D721Med (cell line): ENCODE measurements at regions not wholly inside any gene's neighbourhood (a gene's known extent, or its start where the extent isn't known, plus 50 kb on each side); places are given as distances from the start of the nearest gene placed in this dataset.

Source experiments
- DNase-seq: peaks from one replicate; pipeline ENCODE4 v3.0.0; 2011; ENCODE audit warnings: low spot score; ENCODE audit not compliant: insufficient read length
- FAIRE-seq: peaks from 2 replicates; lab custom pipeline; 2011; peaks lifted over from hg19 to GRCh38; lab: Jason Lieb, UNC
- TF ChIP-seq, protein P1 (sequence below): IDR thresholded peaks from 2 replicates; pipeline ENCODE4 v1.5.1; 2012; ENCODE audit warnings: mild to moderate bottlenecking, control low read depth; ENCODE audit not compliant: insufficient read depth; ENCODE audit errors: missing control alignments

DNA sequence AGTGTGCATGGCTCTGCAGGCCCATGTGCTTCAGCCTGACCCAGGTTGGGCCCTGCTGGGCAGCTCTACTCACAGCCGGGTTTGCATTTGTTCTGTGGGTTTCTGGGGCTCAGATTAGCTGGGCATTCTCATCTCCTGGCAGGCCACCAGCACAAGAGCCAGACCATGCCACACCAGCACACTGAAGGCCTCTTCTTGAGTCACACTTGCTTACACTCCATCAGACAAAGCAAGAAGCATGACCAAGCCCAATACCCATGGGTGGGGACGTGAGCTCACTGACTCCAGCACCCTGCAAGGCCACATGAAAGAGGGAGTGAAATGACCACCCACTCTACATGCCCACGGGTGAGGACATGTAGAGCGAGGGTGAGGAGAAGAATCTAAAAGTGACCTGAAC is 257.8 kb upstream of the PPP2R2D start:
- FAIRE-seq (no peak), DNase-seq (no peak)
- TF ChIP-seq, protein P1, sequence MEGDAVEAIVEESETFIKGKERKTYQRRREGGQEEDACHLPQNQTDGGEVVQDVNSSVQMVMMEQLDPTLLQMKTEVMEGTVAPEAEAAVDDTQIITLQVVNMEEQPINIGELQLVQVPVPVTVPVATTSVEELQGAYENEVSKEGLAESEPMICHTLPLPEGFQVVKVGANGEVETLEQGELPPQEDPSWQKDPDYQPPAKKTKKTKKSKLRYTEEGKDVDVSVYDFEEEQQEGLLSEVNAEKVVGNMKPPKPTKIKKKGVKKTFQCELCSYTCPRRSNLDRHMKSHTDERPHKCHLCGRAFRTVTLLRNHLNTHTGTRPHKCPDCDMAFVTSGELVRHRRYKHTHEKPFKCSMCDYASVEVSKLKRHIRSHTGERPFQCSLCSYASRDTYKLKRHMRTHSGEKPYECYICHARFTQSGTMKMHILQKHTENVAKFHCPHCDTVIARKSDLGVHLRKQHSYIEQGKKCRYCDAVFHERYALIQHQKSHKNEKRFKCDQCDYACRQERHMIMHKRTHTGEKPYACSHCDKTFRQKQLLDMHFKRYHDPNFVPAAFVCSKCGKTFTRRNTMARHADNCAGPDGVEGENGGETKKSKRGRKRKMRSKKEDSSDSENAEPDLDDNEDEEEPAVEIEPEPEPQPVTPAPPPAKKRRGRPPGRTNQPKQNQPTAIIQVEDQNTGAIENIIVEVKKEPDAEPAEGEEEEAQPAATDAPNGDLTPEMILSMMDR, result no peak

DNA sequence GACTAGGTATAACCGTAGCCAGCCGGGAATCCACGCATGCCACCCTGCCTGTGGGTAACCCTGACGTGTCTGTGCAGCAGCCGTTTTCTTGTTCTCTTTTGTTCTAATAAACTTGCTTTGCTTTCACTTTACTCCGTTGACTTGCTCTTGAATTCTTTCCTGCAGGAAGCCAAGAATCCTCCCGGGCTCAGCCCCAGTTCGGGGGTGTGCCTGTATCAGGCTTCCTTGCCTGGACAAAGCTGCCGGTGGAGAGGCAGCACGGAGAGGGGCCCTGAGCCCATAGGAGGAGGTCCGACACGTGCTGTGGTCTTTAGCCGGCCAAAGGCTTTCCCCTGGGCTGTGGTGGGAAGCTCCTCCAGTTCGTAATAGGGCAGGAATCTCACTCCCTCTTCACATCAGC is 256.5 kb upstream of the PPP2R2D start:
- TF ChIP-seq, protein P1, result no peak
- DNase-seq (no peak), FAIRE-seq (no peak)

DNA sequence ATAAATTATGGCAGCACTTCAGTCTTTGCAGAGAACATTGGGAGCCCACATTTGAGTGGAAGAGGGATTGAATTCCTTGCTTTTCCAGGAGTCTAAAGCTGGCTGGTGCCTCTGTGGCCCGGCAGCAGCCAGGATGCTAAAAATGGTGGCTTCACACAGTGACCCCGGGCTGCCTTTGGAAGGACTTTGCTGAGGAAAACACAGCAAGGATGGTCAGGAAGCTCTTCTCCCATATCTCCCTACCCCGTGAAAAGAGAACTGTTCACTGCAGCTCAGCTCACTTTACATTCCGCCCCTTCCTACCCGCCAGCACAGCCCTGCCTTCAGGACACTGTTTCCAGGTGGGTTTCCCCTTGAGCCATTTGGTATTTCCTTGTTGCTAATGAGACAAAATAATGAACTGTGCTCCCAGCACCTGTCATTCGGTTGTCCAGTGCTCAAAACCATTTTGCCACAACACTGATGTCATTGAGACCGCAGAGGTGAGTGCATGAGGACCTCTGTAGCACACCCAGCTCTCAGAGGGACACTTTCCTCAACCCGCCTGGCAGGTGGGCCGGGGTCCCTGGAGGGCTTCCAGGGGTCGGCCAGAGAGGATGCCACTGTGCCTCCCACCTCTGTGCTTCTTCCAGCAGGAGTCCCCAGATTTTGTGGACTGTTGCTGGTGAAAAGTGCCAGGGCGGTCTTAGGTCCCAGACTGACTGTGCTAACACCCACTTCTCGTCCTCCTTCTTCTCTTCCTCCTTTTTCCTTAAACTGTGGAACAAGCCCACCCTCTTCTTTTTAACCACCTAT is 255.7 kb upstream of the PPP2R2D start:
- TF ChIP-seq, protein P1, result no peak
- FAIRE-seq (no peak), DNase-seq (no peak)

DNA sequence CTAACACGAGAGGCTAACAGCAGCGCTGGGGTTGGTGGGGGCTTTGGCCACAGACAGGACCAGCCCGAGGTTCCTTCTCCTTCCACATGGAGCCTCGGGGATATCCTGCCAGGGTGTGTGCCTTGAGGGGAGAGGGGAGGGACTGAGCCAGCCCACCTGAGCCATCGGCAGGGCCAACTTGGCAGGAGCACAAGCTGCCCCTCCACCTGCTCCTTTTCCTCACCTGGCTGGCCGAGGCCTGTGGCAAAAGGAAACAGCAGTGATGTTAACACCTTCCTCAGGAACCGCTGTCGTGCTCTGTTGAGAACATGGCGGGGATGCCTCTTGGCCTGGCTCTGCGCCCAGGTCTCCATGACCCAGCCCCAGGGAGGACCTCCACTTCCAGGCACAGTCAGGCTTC is 255.1 kb upstream of the PPP2R2D start:
- FAIRE-seq (no peak), DNase-seq (no peak)
- TF ChIP-seq, protein P1, result no peak

DNA sequence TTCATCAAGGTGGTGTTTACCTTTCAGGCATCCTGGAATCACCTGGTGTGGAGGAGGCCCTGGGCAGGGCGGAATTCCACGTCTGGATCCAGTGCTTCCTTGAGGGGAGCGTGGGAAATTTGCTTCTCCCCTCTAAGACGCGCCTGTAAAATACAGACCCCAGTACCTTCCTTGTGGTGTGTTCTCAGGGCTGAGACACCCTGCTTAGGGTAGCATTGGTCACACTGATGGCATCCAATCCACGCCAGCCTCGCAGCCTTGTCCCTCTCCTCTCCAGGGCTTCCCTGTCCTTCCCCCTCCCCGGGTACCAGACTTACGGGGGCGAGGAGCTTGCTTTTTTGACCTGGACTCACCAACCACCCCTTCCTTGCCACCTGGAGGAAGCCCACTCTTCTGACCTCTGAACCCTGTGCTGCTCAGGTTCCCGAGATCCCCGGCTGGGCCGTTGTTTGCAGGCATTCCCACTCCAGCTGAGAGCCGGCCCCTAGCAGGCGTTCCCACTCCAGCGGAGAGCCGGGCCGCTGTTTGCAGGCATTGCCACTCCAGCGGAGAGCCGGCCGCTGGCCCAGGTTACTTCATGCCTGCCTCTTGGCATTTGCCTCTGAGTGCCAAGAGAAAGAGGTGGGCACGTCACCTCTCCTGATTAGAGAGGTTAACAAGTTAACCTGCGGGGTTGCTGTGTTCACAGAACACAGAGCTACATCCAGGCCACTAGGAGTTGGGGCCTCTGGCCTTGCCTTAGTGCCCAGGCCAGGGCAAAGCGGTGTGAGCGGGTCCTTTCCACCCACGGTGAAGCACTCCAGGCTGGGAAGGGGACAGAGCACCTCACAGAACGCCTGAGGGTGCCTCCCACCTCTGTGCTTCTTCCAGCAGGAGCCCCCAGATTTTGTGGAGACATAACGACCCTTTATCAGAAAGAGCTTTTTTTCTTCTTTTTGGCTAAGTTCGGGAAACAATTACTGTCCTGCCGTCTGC is 254.0 kb upstream of the PPP2R2D start:
- DNase-seq (no peak), FAIRE-seq (no peak)
- TF ChIP-seq, protein P1, result no peak

DNA sequence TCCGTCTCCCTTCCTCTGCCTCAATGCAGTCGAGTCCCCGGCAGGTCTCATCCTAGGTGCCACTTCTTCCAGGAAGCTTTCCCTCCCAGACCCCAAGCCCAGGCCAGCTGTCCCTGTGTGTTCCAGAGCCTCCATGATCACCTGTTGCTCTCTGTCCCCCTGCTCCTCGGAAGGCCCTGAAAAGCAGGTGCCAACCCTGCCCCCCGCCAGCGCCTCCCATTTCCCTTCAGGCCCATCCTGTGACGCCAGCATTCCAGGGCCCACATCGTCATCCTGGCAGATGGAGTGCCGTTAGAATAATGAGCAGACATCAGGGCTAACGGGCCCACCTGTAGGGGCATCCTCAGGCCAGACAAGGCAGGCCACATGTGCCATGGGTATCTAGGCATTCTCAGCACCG is 253.0 kb upstream of the PPP2R2D start:
- DNase-seq (no peak), FAIRE-seq (no peak)
- TF ChIP-seq, protein P1, result no peak
